Left hindlimb (tissue), 1 donor: ENCODE measurements at regions not wholly inside any gene's neighbourhood (a gene's known extent, or its start where the extent isn't known, plus 50 kb on each side); places are given as distances from the start of the nearest gene placed in this dataset.

Experiments
- DNase-seq: peaks from one replicate; pipeline ENCODE4 v3.0.0-alpha.2; 2018

GRCh38 chr5:68161156-68161555 is 54.4 kb upstream of the PIK3R1 start:
- DNase-seq: no peak

- no peak for DNase-seq
Measured at GRCh38 chr5:68159224-68159951, 56.2 kb upstream of the PIK3R1 start.

DNA sequence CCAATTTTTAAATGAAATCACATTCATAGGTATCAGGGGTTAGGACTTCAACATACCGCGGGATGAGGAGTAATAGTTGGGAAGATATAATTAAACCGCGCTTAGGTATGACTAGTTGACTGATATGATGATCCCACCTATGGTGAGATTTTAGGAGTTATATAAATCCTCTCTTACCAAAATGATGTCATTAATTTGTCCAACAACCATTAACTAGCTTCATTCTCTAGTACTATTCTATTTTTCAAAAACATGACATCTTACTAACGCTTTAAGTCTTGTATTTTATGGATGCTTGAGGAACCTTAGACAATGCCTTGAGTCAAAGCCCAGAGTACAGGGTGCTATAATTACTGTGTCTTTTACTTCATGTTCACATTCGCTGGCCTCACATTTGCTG is 59.6 kb upstream of the PIK3R1 start:
- no peak for DNase-seq

- DNase-seq: no peak
Measured at GRCh38 chr5:68154119-68154857, 61.3 kb upstream of the PIK3R1 start.

DNA sequence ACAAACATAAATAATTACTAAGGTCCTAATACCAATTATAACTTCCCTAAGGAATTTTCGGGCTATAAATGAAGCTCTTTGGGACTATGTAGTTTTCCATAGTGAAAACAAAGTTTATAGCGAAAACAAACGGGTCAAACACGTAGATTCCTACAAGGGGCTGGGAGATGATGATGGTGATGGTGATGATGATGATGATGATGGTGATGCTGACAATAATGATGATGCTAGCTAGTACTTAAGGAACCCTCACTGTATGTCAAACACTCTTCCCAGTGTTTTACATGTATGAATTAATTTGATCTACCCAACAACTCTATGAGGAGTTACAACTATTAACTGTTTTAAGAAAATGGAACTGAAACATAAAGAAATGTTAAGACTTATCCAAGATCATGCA is 63.7 kb upstream of the PIK3R1 start:
- no peak for DNase-seq

- no peak for DNase-seq
Measured at GRCh38 chr5:68149189-68149588, 66.4 kb upstream of the PIK3R1 start.

GRCh38 chr5:68148096-68148495 is 67.5 kb upstream of the PIK3R1 start:
- DNase-seq: no peak

DNA sequence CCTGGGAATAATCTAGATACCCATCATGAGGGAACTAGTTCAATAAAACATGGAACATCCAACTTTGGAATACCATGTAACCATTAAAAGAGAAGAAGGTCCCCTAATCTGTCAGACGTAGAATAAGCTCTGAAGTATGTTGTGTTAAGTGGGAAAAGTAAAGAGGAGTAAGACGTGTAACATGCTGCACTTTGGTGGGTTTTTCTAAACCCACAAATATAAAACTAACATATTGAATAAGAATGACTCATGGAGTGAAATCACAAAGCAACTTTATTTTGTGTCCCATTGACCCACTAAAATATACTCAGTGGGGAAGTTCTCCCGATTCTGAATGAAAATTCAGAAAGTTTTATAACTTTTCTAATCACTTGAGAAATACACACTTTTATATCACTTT is 67.9 kb upstream of the PIK3R1 start:
- DNase-seq: no peak

- DNase-seq: no peak
Measured at GRCh38 chr5:68141494-68141893, 74.1 kb upstream of the PIK3R1 start.

GRCh38 chr5:68140763-68141162 is 74.8 kb upstream of the PIK3R1 start:
- no peak for DNase-seq

DNA sequence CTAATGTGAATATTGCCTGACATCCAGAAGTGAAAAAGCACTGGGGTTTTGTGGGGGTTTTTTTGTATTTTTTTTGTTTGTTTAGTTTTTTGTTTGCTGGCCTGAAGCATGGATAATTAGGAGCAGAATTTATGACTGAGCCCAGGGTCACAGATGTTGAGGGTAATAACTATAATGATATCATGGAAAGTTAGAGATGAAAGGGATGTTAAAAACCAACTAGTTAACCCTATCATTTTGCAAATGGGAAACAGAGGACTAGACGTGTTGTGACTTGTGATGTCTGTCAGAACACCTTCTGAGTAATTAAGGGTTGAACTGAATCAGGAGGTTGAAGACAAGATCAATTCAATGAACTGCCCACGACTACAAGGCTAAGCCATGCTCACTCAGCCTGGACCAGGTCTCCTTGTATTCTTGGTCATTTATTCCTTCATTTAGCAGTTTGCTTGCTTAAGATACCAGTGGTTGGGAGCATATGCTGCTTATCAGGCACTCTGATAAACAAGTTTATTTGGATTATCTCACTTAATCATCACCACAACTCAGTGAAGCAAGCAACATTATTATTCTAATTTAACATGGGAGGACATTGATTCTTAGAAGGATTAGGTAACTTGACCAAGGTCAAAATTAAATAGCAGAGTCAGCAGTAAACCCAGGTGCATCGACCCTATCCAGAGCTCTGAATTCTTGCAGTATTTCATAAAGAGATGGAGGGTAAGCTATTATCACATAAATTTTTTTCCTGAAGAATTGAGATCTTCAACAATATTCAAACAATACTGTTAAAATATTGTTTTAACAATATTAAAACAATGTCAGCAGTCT is 75.7 kb upstream of the PIK3R1 start:
- no peak for DNase-seq

DNA sequence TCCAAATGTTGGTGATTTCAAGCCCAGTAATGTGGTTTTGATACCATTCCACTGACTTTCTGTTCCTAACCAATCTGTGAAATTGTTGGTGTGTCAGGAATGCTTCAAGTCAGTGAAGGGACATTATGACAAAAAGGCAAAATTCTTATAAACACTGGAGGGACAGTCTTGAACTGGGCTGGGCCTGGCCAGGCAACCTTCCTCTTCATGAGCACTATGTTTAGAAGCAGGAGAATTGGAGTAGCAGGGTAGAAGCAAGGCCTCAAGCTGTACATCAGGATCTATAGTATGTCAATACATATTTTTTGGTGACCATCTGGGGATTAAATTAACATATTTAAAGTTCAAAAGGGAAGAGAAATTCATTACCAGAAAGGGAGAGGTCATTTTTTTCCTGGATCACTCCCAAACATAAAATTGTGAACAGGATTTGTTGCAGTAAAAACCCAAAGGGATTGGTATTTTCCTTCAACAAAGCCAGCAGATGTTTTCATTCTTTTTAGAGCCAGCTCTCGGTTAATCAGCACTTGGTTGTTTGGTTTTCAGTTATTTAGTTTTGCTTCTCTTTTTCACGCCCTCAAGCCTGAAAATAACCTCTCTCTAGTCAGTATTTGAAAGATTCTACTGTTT is 77.9 kb upstream of the PIK3R1 start:
- DNase-seq: no peak

GRCh38 chr5:68134669-68135313 is 80.8 kb upstream of the PIK3R1 start:
- DNase-seq: no peak

- no peak for DNase-seq
Measured at GRCh38 chr5:68134033-68134668, 81.4 kb upstream of the PIK3R1 start.

DNA sequence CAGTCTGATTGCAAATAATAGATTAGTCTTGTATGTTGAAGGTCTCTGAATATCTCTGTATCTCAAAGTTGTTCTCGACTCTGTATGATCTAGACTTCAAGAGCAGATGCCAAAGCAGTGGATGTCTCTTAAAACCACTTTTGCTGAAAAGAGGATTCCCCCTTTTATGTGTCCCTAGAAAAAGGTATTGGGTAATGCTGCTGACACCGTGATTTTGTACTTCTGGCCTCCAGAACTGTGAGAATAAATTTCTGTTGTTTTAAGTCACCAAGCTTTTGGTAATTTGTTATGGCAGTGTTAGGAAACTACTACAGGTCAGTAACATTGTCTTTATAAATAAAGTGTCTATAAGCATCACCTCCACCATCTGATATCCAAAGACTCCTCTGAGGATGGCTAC is 85.3 kb upstream of the PIK3R1 start:
- no peak for DNase-seq

DNA sequence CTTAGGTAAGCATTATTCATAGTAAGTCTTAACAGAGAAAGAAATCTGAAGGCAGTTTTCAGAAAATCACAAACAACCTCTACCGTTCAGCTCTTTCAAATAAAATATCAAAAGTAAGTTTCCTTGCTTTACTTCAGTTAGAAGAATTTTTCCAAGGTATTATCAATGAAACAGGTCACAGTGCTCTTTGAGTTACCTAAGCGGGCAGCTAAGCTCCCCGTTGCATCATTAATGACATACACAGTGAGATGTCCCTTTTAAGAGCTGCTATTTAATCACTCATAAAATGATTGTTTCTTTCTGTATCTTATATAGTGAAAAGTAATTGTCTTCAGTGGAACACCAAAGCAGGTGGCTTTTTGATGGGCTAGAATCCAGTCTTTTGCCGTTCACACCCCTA is 86.2 kb upstream of the PIK3R1 start:
- DNase-seq: no peak

DNA sequence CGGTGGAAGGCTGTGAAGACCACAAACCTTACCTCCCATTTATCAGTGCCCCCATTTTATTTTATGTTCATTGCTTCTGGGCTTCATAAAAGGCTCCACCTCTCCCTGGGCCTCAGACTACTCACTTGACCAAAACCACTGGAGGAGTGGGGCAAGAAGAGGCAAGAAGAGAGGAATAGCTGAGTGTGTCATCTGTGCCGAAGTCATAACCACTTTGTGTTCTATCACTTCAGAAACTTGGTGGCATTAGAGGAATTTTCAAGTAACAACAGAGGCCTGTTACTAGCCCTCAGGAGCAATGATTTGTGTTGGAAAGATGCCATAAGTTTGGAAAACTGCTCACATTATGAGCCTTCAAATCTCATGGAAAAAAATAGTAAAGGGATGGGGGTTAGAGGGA is 88.7 kb upstream of the PIK3R1 start:
- no peak for DNase-seq

GRCh38 chr5:68122439-68123328 is 92.9 kb upstream of the PIK3R1 start:
- no peak for DNase-seq

- DNase-seq: no peak
Measured at GRCh38 chr5:68116868-68117411, 98.6 kb upstream of the PIK3R1 start.

DNA sequence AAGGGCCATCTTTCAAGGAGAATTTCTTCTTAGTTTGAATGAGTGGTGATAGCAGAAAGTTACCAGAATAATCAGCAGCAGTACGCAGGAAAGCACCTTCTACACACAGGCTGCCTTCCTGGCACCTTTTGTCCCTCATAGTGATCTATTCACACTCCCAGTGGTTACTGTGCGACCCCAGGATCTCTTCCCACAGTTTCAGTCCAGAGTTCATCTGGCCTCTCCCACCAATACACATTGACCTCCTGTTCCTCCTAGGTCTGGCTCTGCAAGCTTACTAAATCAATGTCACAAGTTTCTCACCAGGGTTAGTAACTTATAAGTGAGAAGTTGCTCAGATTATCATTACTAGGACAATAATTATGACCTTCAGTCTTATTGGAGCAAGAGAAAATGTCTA is 99.1 kb upstream of the PIK3R1 start:
- no peak for DNase-seq

DNA sequence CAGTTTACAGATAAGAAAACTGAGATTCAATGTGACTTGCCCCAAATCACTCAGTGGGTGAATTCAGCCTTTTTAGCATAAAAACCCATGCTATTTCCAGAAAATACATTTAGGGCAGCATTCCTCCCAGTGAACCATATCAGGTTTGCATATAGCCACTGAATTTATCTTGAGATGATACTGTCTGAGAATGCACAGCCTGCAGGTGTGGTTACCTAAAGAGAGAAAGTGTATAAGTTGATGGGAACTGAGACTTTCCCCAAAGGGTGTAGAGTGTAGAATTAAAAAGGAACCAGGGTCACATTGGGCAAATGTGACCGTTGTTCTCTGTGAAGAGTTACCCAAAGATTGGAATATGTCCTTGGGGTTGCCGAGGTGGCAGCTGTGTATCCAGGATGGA is 100.0 kb upstream of the PIK3R1 start:
- no peak for DNase-seq
